ENCODE measurements at regions not wholly inside any gene's neighbourhood (a gene's known extent, or its start where the extent isn't known, plus 50 kb on each side); places are given as distances from the start of the nearest gene placed in this dataset.

- intact Hi-C loops (cut with micrococcal nuclease): no loop called here
Measured at GRCh38 chr15:94105760-94106159, 125.6 kb upstream of the MCTP2 start.

- intact Hi-C loops (cut with micrococcal nuclease): no loop called here
Measured at GRCh38 chr15:94100863-94101262, 130.5 kb upstream of the MCTP2 start.

- intact Hi-C loops (cut with micrococcal nuclease): no loop called here
Measured at GRCh38 chr15:94099574-94099960, 131.8 kb upstream of the MCTP2 start.

GRCh38 chr15:94098921-94099573 is 132.3 kb upstream of the MCTP2 start:
- intact Hi-C loops (cut with micrococcal nuclease): no loop called here

- intact Hi-C loops (cut with micrococcal nuclease): no loop called here
Measured at GRCh38 chr15:94097552-94097951, 133.8 kb upstream of the MCTP2 start.

- intact Hi-C loops (cut with micrococcal nuclease): no loop called here
Measured at GRCh38 chr15:94094310-94094709, 137.1 kb upstream of the MCTP2 start.

GRCh38 chr15:94086341-94086740 is 145.0 kb upstream of the MCTP2 start:
- intact Hi-C loops (cut with micrococcal nuclease): no loop called here

- intact Hi-C loops (cut with micrococcal nuclease): no loop called here
Measured at GRCh38 chr15:94083467-94084052, 147.8 kb upstream of the MCTP2 start.

- intact Hi-C loops (cut with micrococcal nuclease): no loop called here
Measured at GRCh38 chr15:94081829-94082228, 149.5 kb upstream of the MCTP2 start.

GRCh38 chr15:94080989-94081605 is 150.3 kb upstream of the MCTP2 start:
- intact Hi-C loops (cut with micrococcal nuclease): no loop called here

- intact Hi-C loops (cut with micrococcal nuclease): no loop called here
Measured at GRCh38 chr15:94080416-94080815, 150.9 kb upstream of the MCTP2 start.

- intact Hi-C loops (cut with micrococcal nuclease): no loop called here
Measured at GRCh38 chr15:94079968-94080367, 151.4 kb upstream of the MCTP2 start.

GRCh38 chr15:94079459-94079858 is 151.9 kb upstream of the MCTP2 start:
- intact Hi-C loops (cut with micrococcal nuclease): no loop called here

GRCh38 chr15:94077938-94078337 is 153.4 kb upstream of the MCTP2 start:
- intact Hi-C loops (cut with micrococcal nuclease): no loop called here

GRCh38 chr15:94075349-94075748 is 156.0 kb upstream of the MCTP2 start:
- intact Hi-C loops (cut with micrococcal nuclease): no loop called here

- intact Hi-C loops (cut with micrococcal nuclease): no loop called here
Measured at GRCh38 chr15:94070356-94071295, 160.7 kb upstream of the MCTP2 start.

- intact Hi-C loops (cut with micrococcal nuclease): no loop called here
Measured at GRCh38 chr15:94069844-94070243, 161.5 kb upstream of the MCTP2 start.

GRCh38 chr15:94066811-94067210 is 164.6 kb upstream of the MCTP2 start:
- intact Hi-C loops (cut with micrococcal nuclease): no loop called here

GRCh38 chr15:94066046-94066445 is 165.3 kb upstream of the MCTP2 start:
- intact Hi-C loops (cut with micrococcal nuclease): no loop called here

- intact Hi-C loops (cut with micrococcal nuclease): no loop called here
Measured at GRCh38 chr15:94064676-94065313, 166.6 kb upstream of the MCTP2 start.

- intact Hi-C loops (cut with micrococcal nuclease): no loop called here
Measured at GRCh38 chr15:94061041-94061440, 170.3 kb upstream of the MCTP2 start.
